ENCODE measurements at regions not wholly inside any gene's neighbourhood (a gene's known extent, or its start where the extent isn't known, plus 50 kb on each side); places are given as distances from the start of the nearest gene placed in this dataset.
A peak's percentile ranks its signal among the peaks of the same experiment; 100 is the strongest.

DNA sequence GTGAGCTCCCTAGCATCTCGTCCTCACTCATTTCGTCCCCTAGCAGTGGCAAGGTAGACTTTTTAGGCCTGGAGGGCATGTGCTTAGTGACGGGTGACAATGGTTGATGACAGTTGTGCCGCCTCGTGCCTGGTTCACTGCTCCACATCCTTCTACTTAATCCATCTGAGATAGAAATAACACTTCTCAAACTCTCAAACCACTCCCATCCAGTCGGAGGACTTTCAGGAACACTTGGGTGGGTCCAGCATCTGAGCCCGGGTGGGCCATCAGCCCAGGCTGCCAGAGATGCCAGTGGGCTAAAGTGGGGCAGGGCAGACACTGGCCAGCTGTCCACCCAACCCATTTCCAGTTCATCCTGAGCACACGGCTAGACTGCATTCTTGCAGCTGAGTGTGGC lies 79.7 kb upstream of the SMAD3 start:
- DNase-seq (ENCODE audit: extremely low read depth in 1 of 4, low spot score in 3 of 4): peak in 1 of 4 experiments; percentile 1
- Histone ChIP-seq H3K9me1 (ENCODE audit: control insufficient read depth, insufficient read depth, low read length) (no peaks in the 10 kb centered on the region), H3K27me3 (ENCODE audit: control insufficient read depth in 2 of 2, insufficient read depth in 2 of 2, low read length in 2 of 2) (peaks cover 14 to 15% of the 10 kb centered on the region in 2 experiments), H3K79me2 (ENCODE audit: control insufficient read depth, insufficient read depth, low read length) (no peaks in the 10 kb centered on the region), H3K4me3 (no peak overlapping the region), H3K4me1 (replicated peaks in 1 of 2; ENCODE audit: control insufficient read depth in 2 of 2, insufficient read depth in 2 of 2, low read length in 2 of 2) (no peaks in the 10 kb centered on the region; a peak in 1 of 5 replicates), H3K36me3 (ENCODE audit: control insufficient read depth, insufficient read depth, low read length) (no peaks in the 10 kb centered on the region), H3K9ac (ENCODE audit: insufficient read depth in 1 of 2, low read depth in 2 of 2, low read length in 2 of 2) (no peak overlapping the region), H2AFZ (ENCODE audit: low read depth, low read length) (no peak overlapping the region), H3K9me3 (replicated peaks; ENCODE audit: control insufficient read depth, insufficient read depth, low read depth, low read length) (no peaks in the 10 kb centered on the region), H3K4me2 (ENCODE audit: insufficient read depth, low read length) (no peak overlapping the region), H4K20me1 (replicated peaks; ENCODE audit: control insufficient read depth, insufficient read depth, low read length) (no peaks in the 10 kb centered on the region), H3K27ac (ENCODE audit: extremely low read depth, low read depth, low read length) (no peak overlapping the region)
- ChIA-PET CTCF (ENCODE audit: low intra/inter-chr PET ratio) (no interaction called here), POLR2A (interaction anchor here (0.6 to 0.9 kb wide), 2 partner anchors 9 to 17 kb away, joined by 3 to 4 read pairs; no protein-coding TSS in a partner anchor)
- in situ Hi-C loops (cut with MboI) (no loop called here), intact Hi-C loops (cut with micrococcal nuclease) (no loop called here)
- 8% methylated on average over 8 of the region's 8 CpGs for WGBS (ENCODE audit: insufficient coverage, low coverage, missing lambda C conversion rate)
- FAIRE-seq: no peak
- ATAC-seq: no peak
- TF ChIP-seq, protein P1, sequence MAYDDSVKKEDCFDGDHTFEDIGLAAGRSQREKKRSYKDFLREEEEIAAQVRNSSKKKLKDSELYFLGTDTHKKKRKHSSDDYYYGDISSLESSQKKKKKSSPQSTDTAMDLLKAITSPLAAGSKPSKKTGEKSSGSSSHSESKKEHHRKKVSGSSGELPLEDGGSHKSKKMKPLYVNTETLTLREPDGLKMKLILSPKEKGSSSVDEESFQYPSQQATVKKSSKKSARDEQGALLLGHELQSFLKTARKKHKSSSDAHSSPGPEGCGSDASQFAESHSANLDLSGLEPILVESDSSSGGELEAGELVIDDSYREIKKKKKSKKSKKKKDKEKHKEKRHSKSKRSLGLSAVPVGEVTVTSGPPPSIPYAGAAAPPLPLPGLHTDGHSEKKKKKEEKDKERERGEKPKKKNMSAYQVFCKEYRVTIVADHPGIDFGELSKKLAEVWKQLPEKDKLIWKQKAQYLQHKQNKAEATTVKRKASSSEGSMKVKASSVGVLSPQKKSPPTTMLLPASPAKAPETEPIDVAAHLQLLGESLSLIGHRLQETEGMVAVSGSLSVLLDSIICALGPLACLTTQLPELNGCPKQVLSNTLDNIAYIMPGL (CRISPR knock-in tag; IDR thresholded peaks at IDR 0.05): no peak
- no peak for TF ChIP-seq KDM2B (CRISPR knock-in tag; IDR thresholded peaks at IDR 0.05)
- TF ChIP-seq ZNF140 (CRISPR knock-in tag; IDR thresholded peaks at IDR 0.05): no peak
- no peak for TF ChIP-seq THRAP3 (IDR thresholded peaks at IDR 0.05; ENCODE audit: borderline replicate concordance)
- TF ChIP-seq CBX1 (IDR thresholded peaks at IDR 0.05; ENCODE audit: low read depth): no peak
- TF ChIP-seq ZBED1 (IDR thresholded peaks at IDR 0.05): no peak
- TF ChIP-seq, protein P2, sequence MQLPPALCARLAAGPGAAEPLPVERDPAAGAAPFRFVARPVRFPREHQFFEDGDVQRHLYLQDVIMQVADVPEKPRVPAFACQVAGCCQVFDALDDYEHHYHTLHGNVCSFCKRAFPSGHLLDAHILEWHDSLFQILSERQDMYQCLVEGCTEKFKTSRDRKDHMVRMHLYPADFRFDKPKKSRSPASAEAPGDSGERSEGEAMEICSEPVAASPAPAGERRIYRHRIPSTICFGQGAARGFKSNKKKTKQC (CRISPR knock-in tag; IDR thresholded peaks at IDR 0.05): no peak
- TF ChIP-seq SRSF7 (optimal IDR thresholded peaks at IDR 0.05; ENCODE audit: low read depth, low read length): no peak
- no peak for TF ChIP-seq LARP7 (IDR thresholded peaks at IDR 0.05)
- no peak for TF ChIP-seq POLR2G (IDR thresholded peaks at IDR 0.05; ENCODE audit: low read depth, low read length)
- TF ChIP-seq, protein P3, sequence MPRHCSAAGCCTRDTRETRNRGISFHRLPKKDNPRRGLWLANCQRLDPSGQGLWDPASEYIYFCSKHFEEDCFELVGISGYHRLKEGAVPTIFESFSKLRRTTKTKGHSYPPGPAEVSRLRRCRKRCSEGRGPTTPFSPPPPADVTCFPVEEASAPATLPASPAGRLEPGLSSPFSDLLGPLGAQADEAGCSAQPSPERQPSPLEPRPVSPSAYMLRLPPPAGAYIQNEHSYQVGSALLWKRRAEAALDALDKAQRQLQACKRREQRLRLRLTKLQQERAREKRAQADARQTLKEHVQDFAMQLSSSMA (CRISPR knock-in tag; IDR thresholded peaks at IDR 0.05): no peak
- no peak for TF ChIP-seq ZNF197 (CRISPR knock-in tag; IDR thresholded peaks at IDR 0.05; ENCODE audit: low read depth)
- no peak for TF ChIP-seq ZNF717 (CRISPR knock-in tag; IDR thresholded peaks at IDR 0.05)
- BruUV-seq (replicated peaks): no TSS peak
